GM12878 (cell line): ENCODE measurements at regions not wholly inside any gene's neighbourhood (a gene's known extent, or its start where the extent isn't known, plus 50 kb on each side); places are given as distances from the start of the nearest gene placed in this dataset.

Experiments
- ATAC-seq: fragments of 200-7000 bp; cut with Tn5 transposase; 3 replicates; pipeline ENCODE4 v1.9.1; 2020; ENCODE audit warnings: mild to moderate bottlenecking, moderate library complexity
- BruUV-seq: library from RNA; stranded (reverse); fragments of 400-500 nt; replicated peaks from 2 replicates; lab custom pipeline; 2021; lab: Mats Ljungman, UMichigan
- CTCF ChIA-PET: fragments of 300-600 bp; sonication (Branson Sonifier 250); formaldehyde crosslinking; extraction: SDS; loops from one replicate; lab custom pipeline; 2021; ENCODE audit warnings: inconsistent platforms; lab: Yijun Ruan, JAX
- POLR2A ChIA-PET: fragments of 350-600 bp; formaldehyde crosslinking; extraction: SDS; loops from one replicate; lab custom pipeline; 2021; ENCODE audit warnings: inconsistent platforms; lab: Charles Lee
- RAD21 ChIA-PET: fragments of 300-600 bp; sonication (Branson Sonifier 250); formaldehyde crosslinking; loops from one replicate; lab custom pipeline; 2023; ENCODE audit warnings: antibody characterized with exemption; ENCODE audit not compliant: unreplicated experiment; lab: Charles Lee
- SMC1A ChIA-PET: fragments of 300-600 bp; sonication (Branson Sonifier 250); formaldehyde crosslinking; loops from one replicate; lab custom pipeline; 2023; ENCODE audit not compliant: unreplicated experiment, uncharacterized antibody; lab: Charles Lee
- DNase-seq: peaks from one replicate; pipeline ENCODE4 v3.0.0-alpha.2; 2011; ENCODE audit warnings: low read depth, low spot score
- FAIRE-seq: peaks from 3 replicates; lab custom pipeline; 2011; peaks lifted over from hg19 to GRCh38; lab: Jason Lieb, UNC
- H2AFZ ChIP-seq: 2 replicates; pipeline ENCODE4 v1.6.0; 2011; ENCODE audit warnings: low read depth, low read length, control low read depth; ENCODE audit not compliant: control insufficient read depth
- H3K27ac ChIP-seq: 2 replicates; pipeline ENCODE4 v1.5.1; 2011; ENCODE audit warnings: control low read depth; ENCODE audit not compliant: control insufficient read depth, insufficient read depth
- H3K27me3 ChIP-seq, 2 experiments: replicated peaks in 1 of 2; 2 replicates each; pipeline versions ENCODE4 v1.6.0 to v1.6.1; 2011; ENCODE audit warnings: low read length in 1 of 2; ENCODE audit not compliant: control insufficient read depth in 2 of 2, insufficient read depth in 2 of 2
- H3K36me3 ChIP-seq, 2 experiments: 2 replicates each; pipeline ENCODE4 v1.5.1; 2011; ENCODE audit warnings: low read length in 1 of 2; ENCODE audit not compliant: control insufficient read depth in 2 of 2, insufficient read depth in 2 of 2
- H3K4me1 ChIP-seq: 2 replicates; pipeline ENCODE4 v1.6.1; 2011; ENCODE audit warnings: mild to moderate bottlenecking, low read length, moderate library complexity, mixed read lengths; ENCODE audit not compliant: control insufficient read depth, insufficient read depth
- H3K4me2 ChIP-seq: 2 replicates; pipeline ENCODE4 v1.6.0; 2011; ENCODE audit warnings: control low read depth; ENCODE audit not compliant: control insufficient read depth, insufficient read depth
- H3K4me3 ChIP-seq: fragments of 200-600 bp; sonication (generic); 2 replicates; pipeline ENCODE4 v1.5.1; 2016
- H3K79me2 ChIP-seq: 2 replicates; pipeline ENCODE4 v1.6.0; 2011; ENCODE audit warnings: low read length; ENCODE audit not compliant: control insufficient read depth, insufficient read depth
- H3K9ac ChIP-seq: 2 replicates; pipeline ENCODE4 v1.8.0; 2011; ENCODE audit warnings: low read length, control low read depth, mixed read lengths; ENCODE audit not compliant: control insufficient read depth, insufficient read depth
- H3K9me3 ChIP-seq: replicated peaks from 3 replicates; pipeline ENCODE4 v1.5.1; 2011; ENCODE audit warnings: mild to moderate bottlenecking, low read length; ENCODE audit not compliant: control insufficient read depth, insufficient read depth
- H4K20me1 ChIP-seq: 2 replicates; pipeline ENCODE4 v1.6.0; 2011; ENCODE audit not compliant: control insufficient read depth, insufficient read depth
- BMI1 ChIP-seq: fragments of 450-650 bp; IDR thresholded peaks from 2 replicates; pipeline ENCODE4 v1.6.1; 2016; ENCODE audit warnings: mild to moderate bottlenecking, moderate library complexity, borderline replicate concordance
- MEF2B ChIP-seq: fragments of 450-650 bp; IDR thresholded peaks from 2 replicates; pipeline ENCODE4 v1.6.1; 2018; ENCODE audit warnings: mild to moderate bottlenecking, moderate library complexity; ENCODE audit not compliant: partially characterized antibody, poor library complexity, severe bottlenecking
- NFIC ChIP-seq: IDR thresholded peaks from 2 replicates; pipeline ENCODE4 v1.6.1; 2012; ENCODE audit warnings: low read depth, mild to moderate bottlenecking, inconsistent platforms, low read length, moderate library complexity
- NFYA ChIP-seq: IDR thresholded peaks from 2 replicates; pipeline ENCODE4 v1.6.1; 2011; ENCODE audit warnings: low read depth, mild to moderate bottlenecking, low read length, improper control_type of control experiment, borderline replicate concordance
- RB1 ChIP-seq: fragments of 450-650 bp; formaldehyde crosslinking; IDR thresholded peaks from 2 replicates; pipeline ENCODE4 v1.6.1; 2017; ENCODE audit warnings: mild to moderate bottlenecking, borderline replicate concordance
- SUZ12 ChIP-seq: fragments of 200-600 bp; sonication (generic); IDR thresholded peaks from one replicate; pipeline ENCODE4 v1.6.1; 2018; ENCODE audit warnings: antibody characterized with exemption, mild to moderate bottlenecking; ENCODE audit not compliant: unreplicated experiment
- ZNF622 ChIP-seq: fragments of 450-650 bp; IDR thresholded peaks from 2 replicates; pipeline ENCODE4 v1.6.1; 2017; ENCODE audit warnings: mild to moderate bottlenecking, inconsistent platforms
- ZSCAN29 ChIP-seq: fragments of 450-650 bp; IDR thresholded peaks from 2 replicates; pipeline ENCODE4 v1.6.1; 2017; ENCODE audit warnings: mild to moderate bottlenecking, moderate library complexity
- WGBS: methylation state at CpG from one replicate; pipeline ENCODE4 v1.1.6; 2016; ENCODE audit warnings: low lambda C conversion rate; ENCODE audit not compliant: insufficient replicate concordance, insufficient coverage; ENCODE audit errors: missing lambda C conversion rate; 5-methylcytosine and 5-hydroxymethylcytosine counted together
- in situ Hi-C: fragments of 300-500 bp; cut with MboI; formaldehyde crosslinking; loops from 9 replicates; pipeline ENCODE4 v1.14.3; 2018; ENCODE audit warnings: mixed read lengths
- intact Hi-C: fragments of 100-400 bp; cut with micrococcal nuclease; formaldehyde crosslinking; loops from one replicate; pipeline ENCODE4 v1.14.2; 2022; ENCODE audit not compliant: unreplicated experiment

DNA sequence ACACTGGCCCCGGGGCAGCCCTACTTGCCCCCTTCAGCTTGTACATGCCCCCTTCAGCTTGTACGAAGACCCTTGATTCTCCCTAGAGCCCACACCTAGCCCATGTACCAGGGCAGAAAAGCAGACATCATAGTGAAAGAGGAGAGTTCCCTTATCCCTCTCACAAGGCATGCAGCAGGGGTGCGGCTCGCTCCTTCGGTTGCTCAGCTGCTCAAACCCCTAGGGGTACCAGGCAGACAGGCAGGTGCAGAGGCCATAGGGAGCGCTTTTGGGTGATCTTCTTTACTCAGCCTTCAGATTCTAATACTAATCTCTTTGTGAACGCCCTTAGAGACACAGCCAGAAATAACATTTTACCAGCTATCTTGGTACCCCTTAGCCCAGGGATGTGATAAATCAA, 286.3 kb downstream of the NPIPA8 start:
- RAD21 ChIA-PET, result no interaction called here
- Histone ChIP-seq H3K36me3 (no peaks in the 10 kb centered on the region), H4K20me1 (no peaks in the 10 kb centered on the region), H3K9ac (no peak overlapping the region), H3K27me3 (no peaks in the 10 kb centered on the region), H3K4me3 (no peak overlapping the region), H3K4me2 (no peak overlapping the region), H2AFZ (no peak overlapping the region), H3K9me3 (no peaks in the 10 kb centered on the region), H3K27ac (no peak overlapping the region)
- POLR2A ChIA-PET, result no interaction called here
- in situ Hi-C loops (no loop called here), intact Hi-C loops (no loop called here)
- SMC1A ChIA-PET, result no interaction called here
- WGBS, result 7% methylated on average over 7 of the region's 7 CpGs
- no peak for DNase-seq
- CTCF ChIA-PET, result interaction anchor here (1.4 kb wide), 1 partner anchor 10 kb away, joined by 3 read pairs; no protein-coding TSS in a partner anchor
- BruUV-seq, result no TSS peak
- FAIRE-seq, result no peak
- no peak for ATAC-seq
- no peak for TF ChIP-seq BMI1
- TF ChIP-seq, all 136 proteins: peak for 0
- no peaks in the 10 kb centered on the region for H3K4me1 ChIP-seq
- no peaks in the 10 kb centered on the region for H3K79me2 ChIP-seq

DNA sequence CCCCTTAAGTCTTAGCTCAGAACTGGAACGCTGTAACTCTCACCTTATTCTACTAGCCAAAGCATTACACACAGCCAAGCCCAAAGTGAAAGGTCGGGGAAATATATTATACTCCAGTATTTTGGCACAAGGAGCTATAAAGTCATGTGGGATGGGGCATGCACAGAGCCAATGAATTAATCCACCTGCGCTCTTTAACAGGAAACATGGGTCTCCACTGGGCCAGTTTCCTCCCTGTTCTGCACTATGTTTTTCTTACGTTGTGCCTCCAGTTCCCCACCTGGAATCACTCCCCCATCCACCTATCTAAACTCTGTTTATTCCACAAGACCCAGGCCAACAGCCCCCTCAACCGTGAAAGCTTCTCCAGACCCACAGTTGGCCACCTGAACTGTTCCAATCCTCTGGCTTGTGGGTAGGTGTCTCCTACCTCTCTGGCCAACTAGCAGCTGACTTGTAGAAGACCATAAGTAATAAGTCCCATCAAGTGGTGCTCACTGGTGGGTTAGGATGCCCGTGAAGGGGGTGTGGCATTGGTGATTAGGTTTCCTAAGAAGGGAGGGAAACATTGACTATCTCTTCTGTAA, 286.9 kb downstream of the NPIPA8 start:
- no peaks in the 10 kb centered on the region for H3K27me3 ChIP-seq
- no peaks in the 10 kb centered on the region for H3K9me3 ChIP-seq
- BruUV-seq, result no TSS peak
- no peaks in the 10 kb centered on the region for H3K36me3 ChIP-seq
- no peak for DNase-seq
- H4K20me1 ChIP-seq, result no peaks in the 10 kb centered on the region
- ChIA-PET CTCF (interaction anchor here (1.4 kb wide), 1 partner anchor 10 kb away, joined by 3 read pairs; no protein-coding TSS in a partner anchor), SMC1A (no interaction called here), POLR2A (no interaction called here), RAD21 (no interaction called here)
- H2AFZ ChIP-seq, result no peak overlapping the region
- 22% methylated on average over 6 of the region's 6 CpGs for WGBS
- in situ Hi-C loops (no loop called here), intact Hi-C loops (no loop called here)
- TF ChIP-seq ZSCAN29, result no peak
- TF ChIP-seq SUZ12, result no peak
- no peak for TF ChIP-seq ZNF622
- no peak for TF ChIP-seq MEF2B
- TF ChIP-seq RB1, result no peak
- TF ChIP-seq NFYA, result no peak
- TF ChIP-seq NFIC, result no peak
- no peak for TF ChIP-seq BMI1
- FAIRE-seq, result no peak
- no peak overlapping the region for H3K9ac ChIP-seq
- no peak overlapping the region for H3K4me3 ChIP-seq
- H3K4me1 ChIP-seq, result no peaks in the 10 kb centered on the region
- H3K79me2 ChIP-seq, result no peaks in the 10 kb centered on the region
- ATAC-seq, result no peak
- H3K27ac ChIP-seq, result no peak overlapping the region
- H3K4me2 ChIP-seq, result no peak overlapping the region
